IMR-90 (cell line): ENCODE measurements at regions not wholly inside any gene's neighbourhood (a gene's known extent, or its start where the extent isn't known, plus 50 kb on each side); places are given as distances from the start of the nearest gene placed in this dataset.

Experiments
- ATAC-seq: fragments of 200-7000 bp; cut with Tn5 transposase; 2 replicates; pipeline ENCODE4 v1.9.1; 2020; ENCODE audit warnings: low read depth, mild to moderate bottlenecking, moderate library complexity
- BruUV-seq: library from RNA; stranded (reverse); fragments of 400-500 nt; replicated peaks from 2 replicates; lab custom pipeline; 2021; lab: Mats Ljungman, UMichigan
- CTCF ChIA-PET: fragments of 300-600 bp; formaldehyde crosslinking; extraction: SDS; loops from one replicate; lab custom pipeline; 2021; ENCODE audit warnings: antibody characterized with exemption; lab: Yijun Ruan, JAX
- POLR2A ChIA-PET: fragments of 300-600 bp; sonication (Branson Sonifier 250); formaldehyde crosslinking; loops from one replicate; lab custom pipeline; 2022; ENCODE audit warnings: antibody characterized with exemption; ENCODE audit not compliant: unreplicated experiment; lab: Charles Lee
- DNase-seq: peaks from one replicate; pipeline ENCODE4 v3.0.0; 2013
- H2AFZ ChIP-seq: replicated peaks from 2 replicates; pipeline ENCODE3; 2013; ENCODE audit warnings: low read length, mild to moderate bottlenecking; ENCODE audit not compliant: poor library complexity
- H2AK5ac ChIP-seq: 2 replicates; pipeline ENCODE4 v1.6.1; 2013; ENCODE audit warnings: low read depth, low read length, inconsistent platforms
- H2AK9ac ChIP-seq: replicated peaks from 2 replicates; pipeline ENCODE3; 2013; ENCODE audit warnings: mild to moderate bottlenecking, low read depth, low read length, moderate library complexity; ENCODE audit not compliant: poor library complexity
- H2BK120ac ChIP-seq: 2 replicates; pipeline ENCODE4 v1.6.1; 2013; ENCODE audit warnings: low read depth, low read length, inconsistent platforms
- H2BK15ac ChIP-seq: 3 replicates; pipeline ENCODE4 v1.6.1; 2013; ENCODE audit warnings: low read depth, low read length, inconsistent platforms
- H2BK20ac ChIP-seq: 2 replicates; pipeline ENCODE4 v1.6.1; 2013; ENCODE audit warnings: low read depth, mild to moderate bottlenecking, inconsistent platforms, low read length, moderate library complexity
- H2BK5ac ChIP-seq: 2 replicates; pipeline ENCODE4 v1.6.1; 2013; ENCODE audit warnings: mild to moderate bottlenecking, low read depth, low read length, inconsistent platforms; ENCODE audit not compliant: poor library complexity, severe bottlenecking
- H3K14ac ChIP-seq: replicated peaks from 2 replicates; pipeline ENCODE4 v1.6.1; 2013; ENCODE audit warnings: low read depth, low read length, inconsistent platforms
- H3K18ac ChIP-seq: 2 replicates; pipeline ENCODE4 v1.6.1; 2013; ENCODE audit warnings: low read depth, low read length, control low read depth
- H3K23ac ChIP-seq: 2 replicates; pipeline ENCODE4 v1.6.1; 2013; ENCODE audit warnings: low read depth, low read length, inconsistent platforms
- H3K27ac ChIP-seq: 2 replicates; pipeline ENCODE4 v1.5.1; 2013; ENCODE audit warnings: mild to moderate bottlenecking, control low read depth, low read length; ENCODE audit not compliant: insufficient read depth
- H3K27me3 ChIP-seq: 2 replicates; pipeline ENCODE4 v1.6.1; 2013; ENCODE audit warnings: low read length; ENCODE audit not compliant: control insufficient read depth, insufficient read depth
- H3K36me3 ChIP-seq: 2 replicates; pipeline ENCODE4 v1.6.1; 2013; ENCODE audit warnings: low read length, mixed read lengths; ENCODE audit not compliant: control insufficient read depth, insufficient read depth
- H3K4ac ChIP-seq: 2 replicates; pipeline ENCODE4 v1.6.1; 2013; ENCODE audit warnings: low read depth, low read length, inconsistent platforms
- H3K4me1 ChIP-seq: 2 replicates; pipeline ENCODE4 v1.6.1; 2013; ENCODE audit warnings: low read length, mixed read lengths; ENCODE audit not compliant: control insufficient read depth, insufficient read depth
- H3K4me2 ChIP-seq: 2 replicates; pipeline ENCODE4 v1.6.1; 2013; ENCODE audit warnings: low read depth, mild to moderate bottlenecking, control low read depth, low read length, moderate library complexity
- H3K4me3 ChIP-seq: 2 replicates; pipeline ENCODE4 v1.5.1; 2013; ENCODE audit warnings: low read depth, mild to moderate bottlenecking, control low read depth, low read length, moderate library complexity; ENCODE audit not compliant: insufficient read depth
- H3K56ac ChIP-seq: 2 replicates; pipeline ENCODE4 v1.6.1; 2013; ENCODE audit warnings: low read length, inconsistent platforms; ENCODE audit not compliant: insufficient read depth; ENCODE audit errors: extremely low read depth
- H3K79me1 ChIP-seq, 2 experiments: 2 replicates each; pipeline ENCODE4 v1.6.1; 2013; ENCODE audit warnings: low read length in 2 of 2, inconsistent platforms in 1 of 2, low read depth in 1 of 2
- H3K9ac ChIP-seq: 2 replicates; pipeline ENCODE4 v1.6.1; 2013; ENCODE audit warnings: low read depth, low read length, control low read depth
- H3K9me1 ChIP-seq: 2 replicates; pipeline ENCODE4 v1.6.1; 2013; ENCODE audit warnings: low read length, inconsistent platforms; ENCODE audit not compliant: insufficient read depth
- H3K9me3 ChIP-seq: 2 replicates; pipeline ENCODE4 v1.6.1; 2013; ENCODE audit warnings: low read length; ENCODE audit not compliant: control insufficient read depth, insufficient read depth
- H4K20me1 ChIP-seq: 2 replicates; pipeline ENCODE4 v1.6.1; 2013; ENCODE audit warnings: low read length, inconsistent platforms; ENCODE audit not compliant: insufficient read depth
- H4K5ac ChIP-seq: 2 replicates; pipeline ENCODE4 v1.6.1; 2013; ENCODE audit warnings: mild to moderate bottlenecking, low read depth, low read length, control low read depth
- H4K8ac ChIP-seq, 2 experiments: 2 replicates each; pipeline ENCODE4 v1.6.1; 2013; ENCODE audit warnings: low read depth in 2 of 2, low read length in 2 of 2, control low read depth in 1 of 2, inconsistent platforms in 1 of 2
- H4K91ac ChIP-seq: 2 replicates; pipeline ENCODE4 v1.6.1; 2013; ENCODE audit warnings: low read depth, low read length, inconsistent platforms; ENCODE audit not compliant: insufficient read depth
- BHLHE40 ChIP-seq: fragments of 150-350 bp; IDR thresholded peaks from 2 replicates; pipeline ENCODE4 v1.6.1; 2016; ENCODE audit warnings: mild to moderate bottlenecking, low read depth, low read length
- CEBPB ChIP-seq: IDR thresholded peaks from 2 replicates; pipeline ENCODE4 v1.6.1; 2012; ENCODE audit warnings: low read depth, low read length, improper control_type of control experiment
- FOS ChIP-seq: fragments of 150-350 bp; IDR thresholded peaks from 2 replicates; pipeline ENCODE4 v1.6.1; 2016; ENCODE audit warnings: low read depth, low read length
- RFX5 ChIP-seq: IDR thresholded peaks from 2 replicates; pipeline ENCODE4 v1.8.0; 2012; ENCODE audit warnings: low read depth, mild to moderate bottlenecking, low read length, moderate library complexity
- WGBS, 2 experiments: methylation state at CpG; one replicate each; pipeline versions ENCODE4 v1.1.5 to v1.1.7; 2013; ENCODE audit warnings: missing lambda C conversion rate in 2 of 2; ENCODE audit not compliant: insufficient read length in 1 of 2; ENCODE audit errors: extremely low coverage in 2 of 2; 5-methylcytosine and 5-hydroxymethylcytosine counted together
- dilution Hi-C: fragments of 300-500 bp; cut with HindIII; formaldehyde crosslinking; loops from one replicate; pipeline ENCODE4 v1.14.3; 2018; ENCODE audit warnings: low sequenced_read_pairs; ENCODE audit not compliant: unreplicated experiment
- in situ Hi-C: fragments of 300-500 bp; cut with MboI; formaldehyde crosslinking; loops from 3 replicates; pipeline ENCODE4 v1.14.3; 2019; ENCODE audit warnings: low sequenced_read_pairs, inconsistent platforms, mixed read lengths
- intact Hi-C: fragments of 100-400 bp; cut with micrococcal nuclease; formaldehyde crosslinking; loops from 2 replicates; pipeline ENCODE4 v1.10.0; 2022

DNA sequence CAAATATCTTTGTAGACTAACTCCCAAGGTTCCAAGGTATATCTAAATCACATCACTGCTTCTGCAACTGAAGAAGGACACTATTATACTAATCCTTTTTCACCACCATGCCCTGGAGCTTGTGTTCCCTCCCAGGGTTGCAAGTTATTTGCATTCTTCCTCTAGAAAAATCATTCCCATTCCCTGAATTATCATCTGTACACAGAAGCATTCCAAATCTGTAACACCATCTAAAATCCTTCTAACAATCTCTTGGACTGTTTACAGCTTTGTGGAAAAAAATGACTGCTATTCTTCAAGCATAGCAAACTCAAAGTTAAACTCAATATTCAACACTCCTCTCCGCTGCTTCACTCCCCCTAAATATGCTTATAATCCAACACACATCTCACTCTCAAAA is 1570.8 kb upstream of the ADGRL3 start:
- Histone ChIP-seq H3K4ac (no peak overlapping the region), H3K79me1 (no peaks in the 10 kb centered on the region), H4K5ac (no peak overlapping the region), H3K14ac (no peak overlapping the region), H2AFZ (no peak overlapping the region), H2BK5ac (no peak overlapping the region), H3K9me3 (peaks cover 6% of the 10 kb centered on the region), H3K9ac (no peak overlapping the region), H3K27me3 (no peaks in the 10 kb centered on the region), H3K27ac (no peak overlapping the region), H3K36me3 (no peaks in the 10 kb centered on the region), H3K4me3 (no peak overlapping the region), H3K56ac (no peak overlapping the region), H2AK5ac (no peak overlapping the region), H4K20me1 (no peaks in the 10 kb centered on the region), H3K23ac (no peak overlapping the region), H2BK120ac (no peak overlapping the region), H2BK20ac (no peak overlapping the region), H4K91ac (no peak overlapping the region), H2AK9ac (no peak overlapping the region), H4K8ac (no peak overlapping the region), H2BK15ac (no peak overlapping the region), H3K18ac (no peak overlapping the region), H3K4me1 (no peaks in the 10 kb centered on the region), H3K9me1 (no peaks in the 10 kb centered on the region), H3K4me2 (no peak overlapping the region)
- DNase-seq, result no peak
- no peak for TF ChIP-seq FOS
- no peak for TF ChIP-seq RFX5
- no peak for TF ChIP-seq CEBPB
- TF ChIP-seq BHLHE40, result no peak
- no TSS peak for BruUV-seq
- intact Hi-C loops (no loop called here), in situ Hi-C loops (no loop called here), dilution Hi-C loops (no loop called here)
- CTCF ChIA-PET, result no interaction called here
- ATAC-seq, result no peak
- POLR2A ChIA-PET, result no interaction called here
- 100% methylated on average over 1 of the region's 1 CpG; no CpG with 5 or more reads in 1 of the 2 experiments for WGBS, 2 experiments
